ENCODE measurements at regions not wholly inside any gene's neighbourhood (a gene's known extent, or its start where the extent isn't known, plus 50 kb on each side); places are given as distances from the start of the nearest gene placed in this dataset.

GRCh38 chr6:120211955-120212792 is 862.6 kb upstream of the MAN1A1 start:
- no peak for FAIRE-seq

DNA sequence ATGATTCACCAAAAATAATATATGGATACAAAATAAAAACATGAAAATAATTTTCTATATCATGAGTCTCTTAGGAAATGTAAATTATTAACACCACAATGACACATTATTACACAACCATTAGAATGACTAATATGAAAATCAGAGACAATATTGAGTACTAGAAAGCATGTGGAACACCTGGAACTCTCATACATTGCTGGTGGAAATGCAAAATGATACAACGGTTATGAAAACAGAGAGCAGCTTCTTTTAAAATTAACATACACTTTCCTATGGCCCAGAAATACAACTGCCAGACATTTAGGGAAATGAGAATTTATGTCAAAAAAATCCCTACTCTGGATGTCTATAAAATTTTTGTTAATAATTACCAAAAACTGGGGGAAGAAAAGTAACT is 853.3 kb upstream of the MAN1A1 start:
- no peak for FAIRE-seq

DNA sequence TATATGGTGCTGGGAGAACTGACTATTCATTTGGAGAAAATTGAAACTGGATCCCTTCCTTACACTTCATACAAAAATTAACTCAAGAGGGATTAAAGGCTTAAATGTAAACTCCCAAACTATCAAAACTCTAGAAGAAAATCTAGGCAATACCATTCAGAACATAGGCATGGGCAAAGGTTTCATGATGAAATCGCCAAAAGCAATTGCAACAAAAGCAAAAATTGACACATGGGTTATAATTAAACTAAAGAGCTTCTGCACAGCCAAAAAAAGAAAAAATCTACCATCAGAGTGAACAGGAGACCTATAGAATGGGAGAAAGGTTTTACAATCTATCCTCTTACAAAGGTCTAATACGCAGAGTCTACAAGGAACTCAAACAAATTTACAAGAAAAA is 851.3 kb upstream of the MAN1A1 start:
- no peak for FAIRE-seq

GRCh38 chr6:120198033-120198432 is 848.5 kb upstream of the MAN1A1 start:
- no peak for FAIRE-seq

GRCh38 chr6:120186080-120186479 is 836.5 kb upstream of the MAN1A1 start:
- FAIRE-seq: no peak

- FAIRE-seq: no peak
Observed at GRCh38 chr6:120173250-120173649, 823.7 kb upstream of the MAN1A1 start.

DNA sequence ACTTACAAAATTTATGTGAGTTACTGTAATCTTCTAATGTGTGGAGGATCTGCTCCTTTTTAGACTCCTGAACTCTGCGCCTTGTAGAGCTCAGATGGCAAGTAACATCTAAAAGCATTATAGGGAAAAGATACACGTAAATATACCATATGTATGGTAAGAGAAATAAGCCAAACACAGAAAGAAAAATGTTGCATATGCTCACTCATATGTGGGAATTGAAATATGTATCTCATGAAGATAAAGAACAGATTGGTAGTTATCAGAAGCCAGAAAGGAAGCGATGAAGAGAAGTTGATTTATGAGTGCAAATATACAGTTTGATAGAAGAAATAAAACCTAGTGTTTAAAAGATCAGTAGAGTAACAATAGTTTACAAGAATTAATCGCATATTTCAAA is 815.0 kb upstream of the MAN1A1 start:
- no peak for FAIRE-seq

GRCh38 chr6:120157873-120158272 is 808.3 kb upstream of the MAN1A1 start:
- no peak for FAIRE-seq

DNA sequence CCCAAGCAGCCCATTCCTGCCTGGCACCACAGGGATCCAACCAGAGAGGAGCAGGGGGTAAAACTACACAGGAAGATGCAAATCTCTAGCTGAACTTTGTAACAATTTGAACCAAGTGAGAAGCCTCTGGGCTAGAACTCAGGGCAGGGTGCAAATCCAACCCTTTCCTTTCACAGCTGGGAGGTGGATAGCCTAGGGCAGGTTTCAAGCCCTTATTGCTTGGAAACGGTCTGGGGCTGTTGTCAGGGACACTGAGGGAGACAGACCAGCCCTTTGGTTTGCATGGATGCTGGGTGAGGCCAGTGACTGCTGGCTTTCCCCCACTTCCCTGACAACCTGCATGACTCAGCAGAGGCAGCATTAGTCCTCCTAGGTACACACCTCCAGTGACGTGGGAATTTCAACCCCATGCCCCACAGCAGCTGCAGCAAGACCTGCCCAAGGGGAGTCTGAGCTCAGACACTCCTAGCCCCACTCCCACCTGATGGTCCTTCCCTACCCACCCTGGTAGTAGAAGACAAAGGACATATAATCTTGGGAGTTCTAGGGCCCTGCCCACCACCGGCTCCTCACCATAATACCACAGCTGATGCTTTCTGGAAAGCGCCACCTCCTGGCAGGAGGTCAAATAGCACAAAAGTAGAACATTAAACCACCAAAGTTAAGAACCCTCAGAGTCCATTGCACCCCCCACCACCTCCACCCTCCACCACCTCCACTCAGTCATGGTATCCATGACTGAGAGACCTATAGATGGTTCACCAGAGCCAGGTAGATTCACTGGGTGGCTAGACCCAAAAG is 797.7 kb upstream of the MAN1A1 start:
- FAIRE-seq: no peak

GRCh38 chr6:120141601-120142000 is 792.0 kb upstream of the MAN1A1 start:
- FAIRE-seq: no peak

- no peak for FAIRE-seq
Observed at GRCh38 chr6:120137492-120137891, 787.9 kb upstream of the MAN1A1 start.

DNA sequence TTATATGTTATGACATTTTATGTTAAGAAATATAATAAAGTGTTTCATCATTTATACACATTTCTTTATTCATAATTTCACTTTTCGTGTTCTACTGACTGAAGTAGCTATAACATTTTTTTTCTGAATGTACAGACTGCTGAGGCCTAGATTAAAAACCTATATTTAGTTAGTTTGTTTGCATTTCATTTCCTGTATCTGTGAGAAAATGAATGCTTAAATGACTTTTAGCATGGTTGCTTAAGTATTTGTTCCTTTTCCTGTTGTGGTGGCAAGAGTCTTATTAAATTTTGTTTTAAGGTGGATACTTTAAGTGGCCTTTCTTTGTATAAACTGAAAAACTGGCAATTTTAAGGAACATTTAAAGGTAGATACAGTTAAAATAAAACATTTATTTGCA is 779.7 kb upstream of the MAN1A1 start:
- FAIRE-seq: no peak

GRCh38 chr6:120122401-120122800 is 772.8 kb upstream of the MAN1A1 start:
- FAIRE-seq: no peak

DNA sequence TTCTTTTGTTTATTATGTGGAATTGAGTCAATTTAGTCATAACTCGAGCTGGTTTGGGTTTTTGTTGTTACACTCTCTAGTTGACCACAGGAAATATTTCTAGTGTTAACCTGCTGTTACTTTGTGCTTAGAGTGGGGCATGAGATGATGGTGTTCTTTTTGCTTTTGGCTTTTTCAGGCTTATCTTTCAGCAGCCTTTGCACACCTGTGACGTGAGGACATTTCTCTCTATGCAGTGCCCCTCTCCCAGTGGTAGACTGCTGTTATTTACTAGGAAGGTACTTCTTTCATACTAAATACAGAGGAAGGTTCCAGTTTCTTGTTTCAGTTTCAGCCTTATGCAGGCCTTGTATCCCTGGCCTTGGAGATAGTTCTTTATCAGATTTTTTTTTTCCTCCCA is 766.8 kb upstream of the MAN1A1 start:
- no peak for FAIRE-seq

GRCh38 chr6:120112980-120113379 is 763.4 kb upstream of the MAN1A1 start:
- FAIRE-seq: no peak

DNA sequence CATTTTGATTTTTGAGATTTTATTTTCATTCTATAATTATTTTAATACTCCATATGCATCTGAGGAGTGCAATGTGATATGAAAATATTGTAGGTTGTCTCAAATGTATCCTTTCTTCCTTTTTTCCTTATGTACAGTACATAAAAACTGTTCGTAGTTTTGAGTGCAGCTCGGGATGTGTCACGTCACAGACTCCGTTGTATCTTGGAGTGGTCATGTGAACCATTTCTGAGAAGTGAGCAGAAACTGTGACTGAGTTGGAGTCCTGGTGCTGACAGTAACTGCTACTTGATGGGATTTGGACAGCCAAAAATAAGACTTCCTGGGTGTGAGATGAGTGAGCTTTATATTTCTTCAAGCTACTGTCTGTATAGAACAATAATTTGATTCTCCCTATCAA is 761.4 kb upstream of the MAN1A1 start:
- no peak for FAIRE-seq

DNA sequence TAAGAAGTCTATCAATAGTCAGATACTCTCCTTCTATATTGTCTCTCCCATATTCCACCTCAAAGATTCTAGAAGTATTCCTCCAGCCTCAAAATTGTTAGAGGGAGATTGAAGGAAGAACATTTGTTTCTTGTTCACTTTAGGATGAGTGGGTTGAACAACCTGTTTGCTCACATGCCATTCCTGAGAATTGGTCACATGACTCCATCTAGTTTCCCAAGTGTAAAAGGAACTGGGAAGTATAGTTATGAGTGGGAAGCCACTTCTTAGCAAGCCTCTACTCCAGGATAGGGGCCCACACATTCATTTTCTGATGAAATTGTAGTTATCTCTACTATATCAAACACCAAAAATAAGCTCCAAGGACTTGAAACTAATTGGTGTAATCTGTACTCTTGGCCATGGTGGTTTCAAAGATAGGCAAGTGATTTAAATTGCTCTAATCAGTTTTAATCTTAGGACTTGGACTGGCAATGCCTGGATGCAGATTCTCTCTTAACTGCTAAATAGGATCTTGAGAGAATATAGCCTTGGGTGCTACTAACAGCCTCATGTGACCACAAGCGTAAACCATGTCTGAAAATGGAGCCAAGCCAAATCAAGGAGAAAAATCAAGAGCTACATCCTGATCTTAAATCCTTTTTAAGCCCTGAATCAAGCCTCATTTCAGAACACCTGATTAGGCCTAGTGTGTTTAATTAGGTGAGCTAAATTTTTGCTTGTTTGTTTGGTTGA is 758.7 kb upstream of the MAN1A1 start:
- no peak for FAIRE-seq

GRCh38 chr6:120103618-120104017 is 754.1 kb upstream of the MAN1A1 start:
- no peak for FAIRE-seq

- no peak for FAIRE-seq
Observed at GRCh38 chr6:120096696-120097260, 747.2 kb upstream of the MAN1A1 start.

DNA sequence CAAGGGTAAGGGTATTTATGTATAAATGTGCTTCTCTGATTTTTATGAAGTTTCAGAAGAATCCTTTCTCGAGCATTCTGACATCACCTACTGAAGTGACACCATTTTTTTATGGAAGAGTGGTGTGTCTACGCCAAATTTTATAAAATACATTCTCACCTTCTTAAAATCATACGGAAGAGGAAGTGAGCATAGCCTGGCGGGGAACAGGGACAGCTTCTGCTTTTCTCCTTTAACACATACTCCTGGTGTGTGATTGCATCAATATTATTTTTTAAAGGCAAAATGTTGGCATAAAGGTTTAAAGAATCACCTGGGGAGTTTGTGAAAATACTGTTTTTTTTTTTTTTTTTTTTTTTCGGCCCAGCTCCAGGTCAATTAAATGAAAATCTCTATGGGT is 733.6 kb upstream of the MAN1A1 start:
- FAIRE-seq: no peak

DNA sequence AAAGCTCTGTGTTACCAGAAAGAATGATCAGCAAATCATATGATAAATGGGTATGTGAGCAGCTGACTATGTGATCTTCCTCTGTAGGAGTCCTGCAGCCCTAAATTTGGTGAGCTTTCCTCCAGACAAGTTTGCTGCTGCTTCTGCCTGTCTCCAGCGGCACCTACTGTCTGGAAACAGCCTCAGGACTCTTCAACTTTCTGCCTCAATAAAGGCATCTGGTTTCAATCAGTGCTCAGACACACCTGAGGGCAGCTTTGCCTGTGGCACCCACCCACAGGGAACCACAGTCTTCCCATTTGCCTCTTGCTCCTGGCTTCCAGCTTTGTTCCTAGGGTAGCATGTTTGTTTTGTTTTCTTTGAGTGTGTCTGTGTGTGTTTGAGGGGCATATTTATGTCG is 727.9 kb upstream of the MAN1A1 start:
- FAIRE-seq: no peak

GRCh38 chr6:120058410-120058809 is 708.8 kb upstream of the MAN1A1 start:
- FAIRE-seq: no peak

DNA sequence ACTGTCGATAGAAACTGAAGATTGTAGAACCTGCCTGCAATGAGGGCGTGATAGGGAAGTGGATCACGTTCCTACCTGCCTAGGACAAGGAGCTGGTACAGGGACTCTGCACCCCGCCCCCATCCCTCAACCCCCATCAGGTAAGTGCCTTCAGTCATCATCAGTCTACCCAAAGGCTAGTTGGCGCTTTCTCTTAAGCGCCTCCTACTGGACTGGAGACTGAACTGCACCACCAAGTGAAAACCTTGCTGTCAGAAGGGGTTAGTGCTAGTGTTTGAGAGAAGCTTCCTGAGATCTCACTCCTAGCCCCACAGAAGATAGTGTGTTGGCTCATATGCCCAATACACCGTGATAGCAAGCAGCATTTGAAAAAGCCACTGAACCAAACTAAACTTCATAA is 706.5 kb upstream of the MAN1A1 start:
- FAIRE-seq: no peak
